PC-9 (cell line): ENCODE measurements at regions not wholly inside any gene's neighbourhood (a gene's known extent, or its start where the extent isn't known, plus 50 kb on each side); places are given as distances from the start of the nearest gene placed in this dataset.

Source experiments
- CTCF ChIP-seq: fragments of 200-600 bp; sonication (generic); conservative IDR thresholded peaks from 2 replicates; pipeline ENCODE4 v1.6.1; 2017; ENCODE audit warnings: mixed run types, antibody characterized with exemption, mild to moderate bottlenecking, moderate library complexity
- EZH2 ChIP-seq: fragments of 200-600 bp; sonication (generic); IDR thresholded peaks from 2 replicates; pipeline ENCODE4 v1.8.0; 2017; ENCODE audit warnings: antibody characterized with exemption, low read depth

DNA sequence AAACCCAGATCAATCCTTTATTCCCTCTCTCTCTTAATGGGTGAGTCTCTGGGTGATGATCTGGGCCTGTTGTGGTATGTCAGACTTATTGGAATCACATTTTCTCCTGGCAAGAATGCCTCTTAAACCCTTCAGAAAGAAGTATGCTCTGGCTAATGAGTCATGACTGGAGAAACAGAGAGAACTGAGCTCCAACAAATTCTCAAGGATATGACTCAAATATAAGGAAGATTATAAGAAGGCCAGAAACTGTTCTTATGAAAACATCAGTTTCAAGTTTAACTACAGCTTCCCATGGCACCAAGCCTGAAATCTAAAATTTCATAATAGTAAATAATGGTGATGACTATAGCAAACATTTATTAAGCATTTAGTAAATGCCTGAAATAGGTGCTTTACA is 83.9 kb downstream of the OR5AK2 start:
- no peak for TF ChIP-seq CTCF
- no peak for TF ChIP-seq EZH2
